ENCODE measurements at regions not wholly inside any gene's neighbourhood (a gene's known extent, or its start where the extent isn't known, plus 50 kb on each side); places are given as distances from the start of the nearest gene placed in this dataset.

- Histone ChIP-seq H3K4me1 (no peaks in the 10 kb centered on the region), H3K27ac (no peak overlapping the region), H3K9me3 (no peaks in the 10 kb centered on the region), H3K4me3 (no peak overlapping the region), H3K36me3 (no peaks in the 10 kb centered on the region), H3K27me3 (no peaks in the 10 kb centered on the region)
- FAIRE-seq (no peak), DNase-seq (no peak), ATAC-seq (no peak)
- WGBS, 2 donors, result 43 to 56% methylated on average over 1 of the region's 1 CpG
- intact Hi-C loops (cut with DNase I), result no loop called here
- no peak for TF ChIP-seq CTCF (IDR thresholded peaks at IDR 0.05)
These were observed 99.2 kb upstream of the CDH8 start for GRCh38 chr16:62135446-62135845.

DNA sequence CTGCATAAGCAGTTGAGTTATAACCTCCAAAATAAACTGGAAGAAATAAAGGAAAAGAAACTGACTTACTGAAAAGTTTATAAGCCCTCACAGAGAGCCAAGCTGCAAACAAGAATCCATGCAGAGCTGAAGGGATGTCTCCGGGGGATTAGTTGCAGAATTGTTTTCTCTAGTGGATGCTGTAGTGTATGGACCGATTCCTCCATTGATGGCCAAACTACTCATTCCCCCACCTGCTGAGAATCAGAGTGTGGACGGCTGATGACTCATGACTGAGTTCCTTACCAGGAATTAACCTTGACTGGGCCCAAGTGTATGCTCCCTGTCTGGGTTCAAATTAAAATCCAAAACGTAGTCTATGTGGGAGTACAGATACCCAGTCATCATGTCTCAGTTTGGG, 93.9 kb upstream of the CDH8 start:
- FAIRE-seq (no peak), DNase-seq (no peak), ATAC-seq (no peak)
- no peak for TF ChIP-seq CTCF (IDR thresholded peaks at IDR 0.05)
- H3K27me3 ChIP-seq, result no peaks in the 10 kb centered on the region
- H3K4me3 ChIP-seq, result no peak overlapping the region
- WGBS, 2 donors, result 40 to 41% methylated on average over 4 of the region's 4 CpGs
- no peaks in the 10 kb centered on the region for H3K9me3 ChIP-seq
- H3K27ac ChIP-seq, result no peak overlapping the region
- H3K4me1 ChIP-seq, result no peaks in the 10 kb centered on the region
- intact Hi-C loops (cut with DNase I), result no loop called here
- no peaks in the 10 kb centered on the region for H3K36me3 ChIP-seq

GRCh38 chr16:62105244-62105643, 69.0 kb upstream of the CDH8 start:
- intact Hi-C loops (cut with DNase I), result no loop called here
- no peak overlapping the region for H3K27ac ChIP-seq
- FAIRE-seq (no peak), DNase-seq (no peak), ATAC-seq (no peak)
- WGBS, 2 donors, result 54 to 76% methylated on average over 1 of the region's 1 CpG
- no peaks in the 10 kb centered on the region for H3K4me1 ChIP-seq
- no peak overlapping the region for H3K4me3 ChIP-seq
- H3K9me3 ChIP-seq, result no peaks in the 10 kb centered on the region
- H3K36me3 ChIP-seq, result no peaks in the 10 kb centered on the region
- H3K27me3 ChIP-seq, result no peaks in the 10 kb centered on the region
- no peak for TF ChIP-seq CTCF (IDR thresholded peaks at IDR 0.05)

DNA sequence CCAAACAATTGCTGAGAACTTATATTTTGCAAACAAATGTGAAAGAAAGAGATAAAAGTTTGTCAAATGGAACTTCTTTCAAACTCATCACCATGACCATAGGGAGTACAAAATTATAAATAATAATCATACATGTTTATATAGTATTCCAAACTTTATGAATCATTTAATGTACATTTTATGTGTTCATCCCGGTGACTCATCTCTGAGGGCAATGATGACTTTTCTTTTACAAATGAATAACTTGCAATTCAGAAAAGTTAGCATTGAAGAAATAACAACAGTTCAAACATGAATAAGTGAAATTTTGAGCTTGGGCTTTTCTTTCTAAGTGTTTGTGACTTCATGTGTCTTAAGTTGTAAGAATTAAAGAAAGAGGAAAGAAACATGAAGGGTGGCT, 66.3 kb upstream of the CDH8 start:
- Histone ChIP-seq H3K4me3 (no peak overlapping the region), H3K36me3 (no peaks in the 10 kb centered on the region), H3K27me3 (no peaks in the 10 kb centered on the region), H3K4me1 (no peaks in the 10 kb centered on the region), H3K9me3 (no peaks in the 10 kb centered on the region), H3K27ac (no peak overlapping the region)
- 71 to 91% methylated on average over 1 of the region's 1 CpG for WGBS, 2 donors
- no peak for DNase-seq
- no peak for FAIRE-seq
- ATAC-seq, result no peak
- intact Hi-C loops (cut with DNase I), result no loop called here
- no peak for TF ChIP-seq CTCF (IDR thresholded peaks at IDR 0.05)

GRCh38 chr16:62100651-62101050, 64.4 kb upstream of the CDH8 start:
- Histone ChIP-seq H3K36me3 (no peaks in the 10 kb centered on the region), H3K4me3 (no peak overlapping the region), H3K27ac (no peak overlapping the region), H3K27me3 (no peaks in the 10 kb centered on the region), H3K4me1 (no peaks in the 10 kb centered on the region), H3K9me3 (no peaks in the 10 kb centered on the region)
- no peak for TF ChIP-seq CTCF (IDR thresholded peaks at IDR 0.05)
- no peak for FAIRE-seq
- DNase-seq, result no peak
- WGBS, 2 donors, result 43 to 63% methylated on average over 2 of the region's 2 CpGs
- intact Hi-C loops (cut with DNase I), result no loop called here
- ATAC-seq, result no peak

All from pancreas (tissue), 10 donors.